ENCODE measurements at regions not wholly inside any gene's neighbourhood (a gene's known extent, or its start where the extent isn't known, plus 50 kb on each side); places are given as distances from the start of the nearest gene placed in this dataset.

GRCh38 chr1:233473549-233474204 is 140.2 kb upstream of the KCNK1 start:
- Histone ChIP-seq H3K4me3 (ENCODE audit: low read depth in 1 of 2, low read length in 2 of 2) (no peak overlapping the region), H3K27me3 (ENCODE audit: control insufficient read depth in 1 of 2, insufficient read depth in 2 of 2, low read length in 2 of 2) (no peaks in the 10 kb centered on the region), H3K9ac (ENCODE audit: low read depth in 1 of 2, low read length in 2 of 2) (no peak overlapping the region), H3K36me3 (ENCODE audit: control insufficient read depth in 1 of 2, insufficient read depth in 2 of 2, low read length in 2 of 2) (no peaks in the 10 kb centered on the region), H3K9me3 (ENCODE audit: control insufficient read depth in 1 of 2, low read length in 2 of 2) (peaks cover 0 to 5% of the 10 kb centered on the region in 2 donors), H3K27ac (ENCODE audit: low read depth, low read length) (no peak overlapping the region), H3K4me1 (ENCODE audit: control insufficient read depth in 1 of 2, insufficient read depth in 2 of 2, low read length in 2 of 2) (peaks cover 12 to 21% of the 10 kb centered on the region in 2 donors)

GRCh38 chr1:233477359-233477758 is 136.5 kb upstream of the KCNK1 start:
- H3K9me3 ChIP-seq (ENCODE audit: control insufficient read depth in 1 of 2, low read length in 2 of 2): no peaks in the 10 kb centered on the region
- no peaks in the 10 kb centered on the region for H3K36me3 ChIP-seq (ENCODE audit: control insufficient read depth in 1 of 2, insufficient read depth in 2 of 2, low read length in 2 of 2)
- peaks cover 12 to 34% of the 10 kb centered on the region in 2 donors for H3K4me1 ChIP-seq (ENCODE audit: control insufficient read depth in 1 of 2, insufficient read depth in 2 of 2, low read length in 2 of 2)
- H3K4me3 ChIP-seq (ENCODE audit: low read depth in 1 of 2, low read length in 2 of 2): no peak overlapping the region
- H3K9ac ChIP-seq (ENCODE audit: low read depth in 1 of 2, low read length in 2 of 2): no peak overlapping the region
- no peaks in the 10 kb centered on the region for H3K27me3 ChIP-seq (ENCODE audit: control insufficient read depth in 1 of 2, insufficient read depth in 2 of 2, low read length in 2 of 2)
- H3K27ac ChIP-seq (ENCODE audit: low read depth, low read length): no peak overlapping the region

GRCh38 chr1:233478611-233479010 is 135.3 kb upstream of the KCNK1 start:
- no peaks in the 10 kb centered on the region for H3K36me3 ChIP-seq (ENCODE audit: control insufficient read depth in 1 of 2, insufficient read depth in 2 of 2, low read length in 2 of 2)
- no peak overlapping the region for H3K9ac ChIP-seq (ENCODE audit: low read depth in 1 of 2, low read length in 2 of 2)
- H3K27ac ChIP-seq (ENCODE audit: low read depth, low read length): no peak overlapping the region
- H3K4me3 ChIP-seq (ENCODE audit: low read depth in 1 of 2, low read length in 2 of 2): no peak overlapping the region
- no peaks in the 10 kb centered on the region for H3K9me3 ChIP-seq (ENCODE audit: control insufficient read depth in 1 of 2, low read length in 2 of 2)
- no peaks in the 10 kb centered on the region for H3K27me3 ChIP-seq (ENCODE audit: control insufficient read depth in 1 of 2, insufficient read depth in 2 of 2, low read length in 2 of 2)
- H3K4me1 ChIP-seq (ENCODE audit: control insufficient read depth in 1 of 2, insufficient read depth in 2 of 2, low read length in 2 of 2): peaks cover 5 to 29% of the 10 kb centered on the region in 2 donors

- Histone ChIP-seq H3K9ac (ENCODE audit: low read depth in 1 of 2, low read length in 2 of 2) (no peak overlapping the region), H3K27ac (ENCODE audit: low read depth, low read length) (no peak overlapping the region)
These were observed 134.6 kb upstream of the KCNK1 start for GRCh38 chr1:233479110-233479890.

GRCh38 chr1:233480198-233480597 is 133.7 kb upstream of the KCNK1 start:
- Histone ChIP-seq H3K27me3 (ENCODE audit: control insufficient read depth in 1 of 2, insufficient read depth in 2 of 2, low read length in 2 of 2) (no peaks in the 10 kb centered on the region), H3K9ac (ENCODE audit: low read depth in 1 of 2, low read length in 2 of 2) (no peak overlapping the region), H3K4me3 (ENCODE audit: low read depth in 1 of 2, low read length in 2 of 2) (no peak overlapping the region), H3K36me3 (ENCODE audit: control insufficient read depth in 1 of 2, insufficient read depth in 2 of 2, low read length in 2 of 2) (no peaks in the 10 kb centered on the region), H3K9me3 (ENCODE audit: control insufficient read depth in 1 of 2, low read length in 2 of 2) (no peaks in the 10 kb centered on the region), H3K4me1 (ENCODE audit: control insufficient read depth in 1 of 2, insufficient read depth in 2 of 2, low read length in 2 of 2) (peaks cover 0 to 16% of the 10 kb centered on the region in 2 donors), H3K27ac (ENCODE audit: low read depth, low read length) (no peak overlapping the region)

More at GRCh38 chr1:233479110-233479890, 134.6 kb upstream of the KCNK1 start:
- no peak overlapping the region for H3K4me3 ChIP-seq (ENCODE audit: low read depth in 1 of 2, low read length in 2 of 2)
- H3K27me3 ChIP-seq (ENCODE audit: control insufficient read depth in 1 of 2, insufficient read depth in 2 of 2, low read length in 2 of 2): no peaks in the 10 kb centered on the region
- H3K4me1 ChIP-seq (ENCODE audit: control insufficient read depth in 1 of 2, insufficient read depth in 2 of 2, low read length in 2 of 2): peaks cover 1 to 25% of the 10 kb centered on the region in 2 donors
- H3K9me3 ChIP-seq (ENCODE audit: control insufficient read depth in 1 of 2, low read length in 2 of 2): no peaks in the 10 kb centered on the region
- no peaks in the 10 kb centered on the region for H3K36me3 ChIP-seq (ENCODE audit: control insufficient read depth in 1 of 2, insufficient read depth in 2 of 2, low read length in 2 of 2)

- Histone ChIP-seq H3K4me1 (ENCODE audit: control insufficient read depth in 1 of 2, insufficient read depth in 2 of 2, low read length in 2 of 2) (peaks cover 0 to 13% of the 10 kb centered on the region in 2 donors), H3K4me3 (ENCODE audit: low read depth in 1 of 2, low read length in 2 of 2) (no peak overlapping the region), H3K27me3 (ENCODE audit: control insufficient read depth in 1 of 2, insufficient read depth in 2 of 2, low read length in 2 of 2) (no peaks in the 10 kb centered on the region), H3K36me3 (ENCODE audit: control insufficient read depth in 1 of 2, insufficient read depth in 2 of 2, low read length in 2 of 2) (no peaks in the 10 kb centered on the region), H3K27ac (ENCODE audit: low read depth, low read length) (no peak overlapping the region), H3K9ac (ENCODE audit: low read depth in 1 of 2, low read length in 2 of 2) (no peak overlapping the region), H3K9me3 (ENCODE audit: control insufficient read depth in 1 of 2, low read length in 2 of 2) (no peaks in the 10 kb centered on the region)
These were observed 131.5 kb upstream of the KCNK1 start for GRCh38 chr1:233482388-233482787.

- no peaks in the 10 kb centered on the region for H3K36me3 ChIP-seq (ENCODE audit: control insufficient read depth in 1 of 2, insufficient read depth in 2 of 2, low read length in 2 of 2)
- H3K4me1 ChIP-seq (ENCODE audit: control insufficient read depth in 1 of 2, insufficient read depth in 2 of 2, low read length in 2 of 2): no peaks in the 10 kb centered on the region
- H3K27me3 ChIP-seq (ENCODE audit: control insufficient read depth in 1 of 2, insufficient read depth in 2 of 2, low read length in 2 of 2): no peaks in the 10 kb centered on the region
- H3K27ac ChIP-seq (ENCODE audit: low read depth, low read length): no peak overlapping the region
- no peak overlapping the region for H3K9ac ChIP-seq (ENCODE audit: low read depth in 1 of 2, low read length in 2 of 2)
- H3K9me3 ChIP-seq (ENCODE audit: control insufficient read depth in 1 of 2, low read length in 2 of 2): no peaks in the 10 kb centered on the region
- no peak overlapping the region for H3K4me3 ChIP-seq (ENCODE audit: low read depth in 1 of 2, low read length in 2 of 2)
These were observed 128.5 kb upstream of the KCNK1 start for GRCh38 chr1:233485385-233485784.

GRCh38 chr1:233485809-233486398 is 128.0 kb upstream of the KCNK1 start:
- Histone ChIP-seq H3K4me1 (ENCODE audit: control insufficient read depth in 1 of 2, insufficient read depth in 2 of 2, low read length in 2 of 2) (no peaks in the 10 kb centered on the region), H3K27ac (ENCODE audit: low read depth, low read length) (no peak overlapping the region), H3K27me3 (ENCODE audit: control insufficient read depth in 1 of 2, insufficient read depth in 2 of 2, low read length in 2 of 2) (no peaks in the 10 kb centered on the region), H3K36me3 (ENCODE audit: control insufficient read depth in 1 of 2, insufficient read depth in 2 of 2, low read length in 2 of 2) (no peaks in the 10 kb centered on the region), H3K4me3 (ENCODE audit: low read depth in 1 of 2, low read length in 2 of 2) (no peak overlapping the region), H3K9me3 (ENCODE audit: control insufficient read depth in 1 of 2, low read length in 2 of 2) (no peaks in the 10 kb centered on the region), H3K9ac (ENCODE audit: low read depth in 1 of 2, low read length in 2 of 2) (no peak overlapping the region)

- Histone ChIP-seq H3K27me3 (ENCODE audit: control insufficient read depth in 1 of 2, insufficient read depth in 2 of 2, low read length in 2 of 2) (no peaks in the 10 kb centered on the region), H3K9ac (ENCODE audit: low read depth in 1 of 2, low read length in 2 of 2) (no peak overlapping the region), H3K9me3 (ENCODE audit: control insufficient read depth in 1 of 2, low read length in 2 of 2) (no peaks in the 10 kb centered on the region), H3K27ac (ENCODE audit: low read depth, low read length) (no peak overlapping the region), H3K4me1 (ENCODE audit: control insufficient read depth in 1 of 2, insufficient read depth in 2 of 2, low read length in 2 of 2) (no peaks in the 10 kb centered on the region), H3K4me3 (ENCODE audit: low read depth in 1 of 2, low read length in 2 of 2) (no peak overlapping the region), H3K36me3 (ENCODE audit: control insufficient read depth in 1 of 2, insufficient read depth in 2 of 2, low read length in 2 of 2) (no peaks in the 10 kb centered on the region)
These were observed 126.5 kb upstream of the KCNK1 start for GRCh38 chr1:233487408-233487807.

GRCh38 chr1:233489411-233489810 is 124.5 kb upstream of the KCNK1 start:
- no peak overlapping the region for H3K4me3 ChIP-seq (ENCODE audit: low read depth in 1 of 2, low read length in 2 of 2)
- no peak overlapping the region for H3K9ac ChIP-seq (ENCODE audit: low read depth in 1 of 2, low read length in 2 of 2)
- no peak overlapping the region for H3K27ac ChIP-seq (ENCODE audit: low read depth, low read length)
- H3K4me1 ChIP-seq (ENCODE audit: control insufficient read depth in 1 of 2, insufficient read depth in 2 of 2, low read length in 2 of 2): no peaks in the 10 kb centered on the region
- no peaks in the 10 kb centered on the region for H3K9me3 ChIP-seq (ENCODE audit: control insufficient read depth in 1 of 2, low read length in 2 of 2)
- no peaks in the 10 kb centered on the region for H3K27me3 ChIP-seq (ENCODE audit: control insufficient read depth in 1 of 2, insufficient read depth in 2 of 2, low read length in 2 of 2)
- no peaks in the 10 kb centered on the region for H3K36me3 ChIP-seq (ENCODE audit: control insufficient read depth in 1 of 2, insufficient read depth in 2 of 2, low read length in 2 of 2)

Data from duodenal mucosa (tissue), 2 donors.